RWPE1 (cell line): ENCODE measurements at regions not wholly inside any gene's neighbourhood (a gene's known extent, or its start where the extent isn't known, plus 50 kb on each side); places are given as distances from the start of the nearest gene placed in this dataset.

ENCODE experiments used
- CTCF ChIA-PET: fragments of 350-600 bp; sonication (Branson Sonifier 250); formaldehyde crosslinking; extraction: SDS; loops from one replicate; lab custom pipeline; 2021; lab: Yijun Ruan, JAX
- POLR2A ChIA-PET: fragments of 400-600 bp; formaldehyde crosslinking; extraction: SDS; loops from one replicate; lab custom pipeline; 2020; ENCODE audit warnings: antibody characterized with exemption; ENCODE audit not compliant: low non-redundant PET; lab: Yijun Ruan, JAX
- DNase-seq: peaks from one replicate; pipeline ENCODE4 v3.0.0; 2012; ENCODE audit warnings: low spot score
- H3K27ac ChIP-seq: fragments of 450-650 bp; 2 replicates; pipeline ENCODE4 v1.5.1; 2017
- CTCF ChIP-seq: fragments of 450-650 bp; conservative IDR thresholded peaks from 2 replicates; pipeline ENCODE4 v1.5.1; 2017; ENCODE audit warnings: low read depth, mild to moderate bottlenecking

- no peak overlapping the region for H3K27ac ChIP-seq
- ChIA-PET POLR2A (no interaction called here), CTCF (no interaction called here)
- TF ChIP-seq CTCF = no peak
- DNase-seq = no peak
Observed at GRCh38 chr7:26467104-26467503, 175.4 kb downstream of the SNX10 start.

GRCh38 chr7:26467541-26467940 lies 175.9 kb downstream of the SNX10 start:
- ChIA-PET CTCF (interaction anchor here (0.6 kb wide), 1 partner anchor 65 kb away, joined by 3 read pairs; no protein-coding TSS in a partner anchor), POLR2A (no interaction called here)
- no peak overlapping the region for H3K27ac ChIP-seq
- DNase-seq = no peak
- no peak for TF ChIP-seq CTCF

GRCh38 chr7:26468625-26469024 lies 177.0 kb downstream of the SNX10 start:
- ChIA-PET POLR2A (no interaction called here), CTCF (no interaction called here)
- H3K27ac ChIP-seq = no peak overlapping the region
- no peak for TF ChIP-seq CTCF
- no peak for DNase-seq

- H3K27ac ChIP-seq = no peak overlapping the region
- no peak for TF ChIP-seq CTCF
- POLR2A ChIA-PET = interaction anchor here (0.6 kb wide), 1 partner anchor 9 kb away, joined by 3 read pairs; no protein-coding TSS in a partner anchor
- CTCF ChIA-PET = interaction anchor here (0.6 kb wide), 1 partner anchor 474 kb away, joined by 4 read pairs; no protein-coding TSS in a partner anchor
- no peak for DNase-seq
Observed at GRCh38 chr7:26469188-26469587, 177.5 kb downstream of the SNX10 start.

GRCh38 chr7:26470691-26471090 lies 179.0 kb downstream of the SNX10 start:
- ChIA-PET POLR2A (no interaction called here), CTCF (no interaction called here)
- H3K27ac ChIP-seq = no peak overlapping the region
- no peak for DNase-seq
- no peak for TF ChIP-seq CTCF

- POLR2A ChIA-PET = no interaction called here
- no peak for DNase-seq
- CTCF ChIA-PET = no interaction called here
- no peak for TF ChIP-seq CTCF
- no peak overlapping the region for H3K27ac ChIP-seq
Observed at GRCh38 chr7:26471306-26472075, 179.8 kb downstream of the SNX10 start.
